Endothelial cell of umbilical vein (primary cell): ENCODE measurements at regions not wholly inside any gene's neighbourhood (a gene's known extent, or its start where the extent isn't known, plus 50 kb on each side); places are given as distances from the start of the nearest gene placed in this dataset.

Source experiments
- BruUV-seq: library from RNA; stranded (reverse); fragments of 400-500 nt; replicated peaks from 2 replicates; lab custom pipeline; 2021; lab: Mats Ljungman, UMichigan
- CTCF ChIA-PET: fragments of 300-600, 350-600 bp; sonication (Branson Sonifier 250); formaldehyde crosslinking; loops from one replicate; lab custom pipeline; 2021; ENCODE audit warnings: antibody characterized with exemption, inconsistent platforms; lab: Charles Lee
- POLR2A ChIA-PET: fragments of 300-600, 350-600 bp; sonication (Branson Sonifier 250); formaldehyde crosslinking; loops from one replicate; lab custom pipeline; 2021; ENCODE audit warnings: antibody characterized with exemption, inconsistent platforms; lab: Charles Lee
- DNase-seq: peaks from one replicate; pipeline ENCODE4 v3.0.0-alpha.2; 2011; ENCODE audit warnings: low read depth, low spot score
- FAIRE-seq: peaks from 2 replicates; lab custom pipeline; 2011; peaks lifted over from hg19 to GRCh38; lab: Jason Lieb, UNC
- H2AFZ ChIP-seq: 2 replicates; pipeline ENCODE4 v1.6.0; 2012; ENCODE audit warnings: low read depth, low read length, control low read depth, inconsistent platforms
- H3K27ac ChIP-seq: 2 replicates; pipeline ENCODE4 v1.5.1; 2011; ENCODE audit warnings: low read depth, mild to moderate bottlenecking, control low read depth, low read length, moderate library complexity; ENCODE audit not compliant: insufficient read depth
- H3K27me3 ChIP-seq, 2 experiments: 2 replicates each; pipeline versions ENCODE4 v1.6.0 to v1.6.1; 2011; ENCODE audit warnings: low read length in 2 of 2, mixed read lengths in 1 of 2; ENCODE audit not compliant: control insufficient read depth in 2 of 2, insufficient read depth in 2 of 2
- H3K36me3 ChIP-seq, 2 experiments: 2 replicates in 1 of 2; 3 replicates in 1 of 2; pipeline ENCODE4 v1.5.1; 2011; ENCODE audit warnings: low read length in 2 of 2, mild to moderate bottlenecking in 1 of 2, moderate library complexity in 1 of 2; ENCODE audit not compliant: control insufficient read depth in 2 of 2, insufficient read depth in 2 of 2; ENCODE audit errors: extremely low read depth in 1 of 2
- H3K4me1 ChIP-seq: 3 replicates; pipeline ENCODE4 v1.5.1; 2011; ENCODE audit warnings: mild to moderate bottlenecking, low read length; ENCODE audit not compliant: control insufficient read depth, insufficient read depth; ENCODE audit errors: extremely low read depth
- H3K4me2 ChIP-seq: 2 replicates; pipeline ENCODE4 v1.6.1; 2011; ENCODE audit warnings: low read length, control low read depth, mixed read lengths; ENCODE audit not compliant: insufficient read depth
- H3K4me3 ChIP-seq, 3 experiments: fragments of 200-600 bp in 1 of 3; sonication (generic), shearing (Covaris generic) in 1 of 3; replicated peaks in 1 of 3; 2 replicates each; pipeline ENCODE4 v1.5.1; 2011 to 2016; ENCODE audit warnings: control low read depth in 3 of 3, low read length in 3 of 3, mild to moderate bottlenecking in 2 of 3, inconsistent platforms in 1 of 3, low read depth in 1 of 3, moderate library complexity in 1 of 3; ENCODE audit not compliant: insufficient read depth in 1 of 3
- H3K79me2 ChIP-seq: 2 replicates; pipeline ENCODE4 v1.6.0; 2012; ENCODE audit warnings: low read length, inconsistent platforms; ENCODE audit not compliant: control insufficient read depth, insufficient read depth
- H3K9ac ChIP-seq: replicated peaks from 2 replicates; pipeline ENCODE3; 2011; ENCODE audit warnings: low read length, control low read depth; ENCODE audit not compliant: insufficient read depth; ENCODE audit errors: extremely low read depth
- H3K9me1 ChIP-seq: replicated peaks from 3 replicates; pipeline ENCODE4 v1.6.0; 2011; ENCODE audit warnings: mild to moderate bottlenecking, low read length; ENCODE audit not compliant: control insufficient read depth, insufficient read depth; ENCODE audit errors: extremely low read depth
- H3K9me3 ChIP-seq: replicated peaks from 2 replicates; pipeline ENCODE4 v1.5.1; 2012; ENCODE audit warnings: low read length, inconsistent platforms; ENCODE audit not compliant: control insufficient read depth, insufficient read depth
- H4K20me1 ChIP-seq: replicated peaks from 2 replicates; pipeline ENCODE3; 2011; ENCODE audit warnings: mild to moderate bottlenecking, low read length; ENCODE audit not compliant: control insufficient read depth, insufficient read depth; ENCODE audit errors: extremely low read depth
- CTCF ChIP-seq, 2 donors: IDR thresholded peaks; 1 replicate in 1 of 2; 2 replicates in 1 of 2; pipeline ENCODE4 v1.5.1; 2011; ENCODE audit warnings: low read length in 2 of 2, mild to moderate bottlenecking in 2 of 2, moderate library complexity in 2 of 2, control low read depth in 1 of 2, inconsistent platforms in 1 of 2, low read depth in 1 of 2; ENCODE audit not compliant: insufficient read depth in 1 of 2; ENCODE audit errors: extremely low read depth in 1 of 2
- EZH2 ChIP-seq: IDR thresholded peaks from 2 replicates; pipeline ENCODE4 v1.6.1; 2012; ENCODE audit warnings: borderline replicate concordance, low read depth, mild to moderate bottlenecking, moderate library complexity, low read length, inconsistent platforms; ENCODE audit not compliant: severe bottlenecking
- FOS ChIP-seq: IDR thresholded peaks from 2 replicates; pipeline ENCODE4 v1.6.1; 2011; ENCODE audit warnings: mild to moderate bottlenecking, low read length, moderate library complexity, borderline replicate concordance; ENCODE audit not compliant: insufficient read depth
- GATA2 ChIP-seq: IDR thresholded peaks from 2 replicates; pipeline ENCODE4 v1.7.0; 2011; ENCODE audit warnings: low read depth, mild to moderate bottlenecking, moderate library complexity, mixed read lengths, low read length; ENCODE audit not compliant: insufficient read length, insufficient read depth
- JUN ChIP-seq: IDR thresholded peaks from 2 replicates; pipeline ENCODE4 v1.6.1; 2011; ENCODE audit warnings: borderline replicate concordance, low read depth; ENCODE audit not compliant: insufficient read length, insufficient read depth
- MAX ChIP-seq: IDR thresholded peaks from 2 replicates; pipeline ENCODE4 v1.6.1; 2011; ENCODE audit not compliant: insufficient read depth, insufficient read length
- MYC ChIP-seq: IDR thresholded peaks from one replicate; pipeline ENCODE4 v1.6.1; 2011; ENCODE audit warnings: mild to moderate bottlenecking, low read depth, low read length
- POLR2A ChIP-seq: IDR thresholded peaks from 2 replicates; pipeline ENCODE4 v1.6.1; 2012; ENCODE audit warnings: low read depth, mild to moderate bottlenecking, control low read depth, low read length
- POLR2AphosphoS5 ChIP-seq: IDR thresholded peaks from 2 replicates; pipeline ENCODE4 v1.6.1; 2012; ENCODE audit warnings: low read depth, mild to moderate bottlenecking, control low read depth, low read length, moderate library complexity; ENCODE audit not compliant: insufficient read depth
- dilution Hi-C: fragments of 300-500 bp; cut with MboI; formaldehyde crosslinking; loops from one replicate; pipeline ENCODE4 v1.15.0; 2019; ENCODE audit warnings: low sequenced_read_pairs; ENCODE audit not compliant: extremely low pct_ligation_motif_present
- intact Hi-C: fragments of 100-400 bp; cut with micrococcal nuclease; formaldehyde crosslinking; loops from one replicate; pipeline ENCODE4 v1.10.0; 2022

GRCh38 chr4:124104101-124104500 lies 608.4 kb downstream of the ANKRD50 start:
- peaks cover 3% of the 10 kb centered on the region for H3K4me1 ChIP-seq
- no peaks in the 10 kb centered on the region for H3K36me3 ChIP-seq
- no peaks in the 10 kb centered on the region for H3K9me3 ChIP-seq
- H2AFZ ChIP-seq: no peak overlapping the region
- no peaks in the 10 kb centered on the region for H3K27me3 ChIP-seq
- H3K4me2 ChIP-seq: no peak overlapping the region
- H3K9me1 ChIP-seq: no peaks in the 10 kb centered on the region
- ChIA-PET POLR2A (interaction anchor here (0.6 kb wide), 1 partner anchor 436 kb away, joined by 3 read pairs; no protein-coding TSS in a partner anchor), CTCF (interaction anchor here (1.0 to 1.6 kb wide), 2 partner anchors 11 to 331 kb away, joined by 3 read pairs; no protein-coding TSS in a partner anchor)
- H3K4me3 ChIP-seq: no peak overlapping the region
- FAIRE-seq (no peak), DNase-seq (no peak)
- TF ChIP-seq CTCF (IDR thresholded peaks at IDR 0.05; ENCODE audit: extremely low read depth in 1 of 2, insufficient read depth in 1 of 2, low read depth in 1 of 2, low read length in 2 of 2) (no peak), POLR2AphosphoS5 (no peak), EZH2 (no peak)
- dilution Hi-C loops (no loop called here), intact Hi-C loops (no loop called here)
- no peaks in the 10 kb centered on the region for H3K79me2 ChIP-seq
- H3K27ac ChIP-seq: no peak overlapping the region
- H4K20me1 ChIP-seq: no peaks in the 10 kb centered on the region
- H3K9ac ChIP-seq: no peak overlapping the region
- no TSS peak for BruUV-seq

GRCh38 chr4:124104628-124105027 lies 607.9 kb downstream of the ANKRD50 start:
- POLR2A ChIA-PET: no interaction called here
- Histone ChIP-seq H3K79me2 (no peaks in the 10 kb centered on the region), H3K4me3 (no peak overlapping the region), H3K9ac (no peak overlapping the region), H3K4me1 (peaks cover 3% of the 10 kb centered on the region), H2AFZ (no peak overlapping the region), H3K9me3 (no peaks in the 10 kb centered on the region), H4K20me1 (no peaks in the 10 kb centered on the region), H3K27me3 (no peaks in the 10 kb centered on the region), H3K9me1 (no peaks in the 10 kb centered on the region), H3K36me3 (no peaks in the 10 kb centered on the region), H3K4me2 (no peak overlapping the region), H3K27ac (no peak overlapping the region)
- DNase-seq (no peak), FAIRE-seq (no peak)
- intact Hi-C loops (no loop called here), dilution Hi-C loops (no loop called here)
- no TSS peak for BruUV-seq
- TF ChIP-seq GATA2 (no peak), FOS (no peak), MYC (no peak), POLR2A (no peak), CTCF (IDR thresholded peaks at IDR 0.05; ENCODE audit: extremely low read depth in 1 of 2, insufficient read depth in 1 of 2, low read depth in 1 of 2, low read length in 2 of 2) (no peak), JUN (no peak), POLR2AphosphoS5 (no peak), EZH2 (no peak), MAX (no peak)
- CTCF ChIA-PET: interaction anchor here (1.0 to 1.6 kb wide), 3 partner anchors 10 to 977 kb away, joined by 3 to 10 read pairs (median 3); no protein-coding TSS in a partner anchor
